ENCODE measurements at regions not wholly inside any gene's neighbourhood (a gene's known extent, or its start where the extent isn't known, plus 50 kb on each side); places are given as distances from the start of the nearest gene placed in this dataset.

GRCh38 chr5:84535281-84535680 lies 150.6 kb upstream of the EDIL3 start:
- no peaks in the 10 kb centered on the region for H3K79me2 ChIP-seq (ENCODE audit: low read length)
- no peaks in the 10 kb centered on the region for H3K9me2 ChIP-seq (replicated peaks; ENCODE audit: insufficient read depth, low read length)
- H3K4me1 ChIP-seq (ENCODE audit: low read length): no peaks in the 10 kb centered on the region
- TF ChIP-seq CTCF (IDR thresholded peaks at IDR 0.05; ENCODE audit: low read length) (no peak), EZH2phosphoT487 (IDR thresholded peaks at IDR 0.05; ENCODE audit: low read length) (no peak), EZH2 (optimal IDR thresholded peaks at IDR 0.05; ENCODE audit: low read depth, low read length) (no peak)
- no peak overlapping the region for H3K27ac ChIP-seq (ENCODE audit: low read length)
- no peaks in the 10 kb centered on the region for H4K20me1 ChIP-seq (ENCODE audit: insufficient read depth, low read length)
- H3K9me3 ChIP-seq (replicated peaks; ENCODE audit: insufficient read depth, low read length): no peaks in the 10 kb centered on the region
- no peaks in the 10 kb centered on the region for H3K27me3 ChIP-seq (replicated peaks; ENCODE audit: insufficient read depth, low read length)
- DNase-seq: no peak
- no peak overlapping the region for H3K4me3 ChIP-seq (ENCODE audit: low read length)
- H3F3A ChIP-seq (ENCODE audit: insufficient read depth, low read length): no peaks in the 10 kb centered on the region
- no peak overlapping the region for H2AFZ ChIP-seq (ENCODE audit: low read length)
- no peak overlapping the region for H3K9ac ChIP-seq (ENCODE audit: low read length)
- no peaks in the 10 kb centered on the region for H3K36me3 ChIP-seq (replicated peaks; ENCODE audit: insufficient read depth, low read length)
- H3K4me2 ChIP-seq (ENCODE audit: low read depth, low read length): no peak overlapping the region

DNA sequence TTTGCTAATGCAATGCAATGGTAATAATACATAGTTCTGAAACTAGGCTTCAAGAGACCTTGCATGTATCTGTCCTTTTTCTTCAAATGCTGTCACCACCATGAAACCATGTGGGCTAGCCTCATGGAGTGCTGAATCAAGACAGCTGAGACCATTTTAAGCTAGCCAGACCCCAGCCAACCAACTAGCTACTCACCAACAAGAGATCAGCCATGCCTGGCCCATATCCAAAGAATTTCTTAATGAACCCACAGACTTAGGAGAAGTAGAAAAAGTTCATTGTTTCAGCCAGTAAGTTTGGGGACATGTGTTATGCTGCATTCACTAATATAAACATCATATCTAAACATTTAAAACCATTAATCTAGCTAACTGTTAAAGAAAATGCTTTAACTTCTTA lies 139.8 kb upstream of the EDIL3 start:
- Histone ChIP-seq H3K4me3 (ENCODE audit: low read length) (no peak overlapping the region), H3K9me3 (replicated peaks; ENCODE audit: insufficient read depth, low read length) (no peaks in the 10 kb centered on the region), H3K27me3 (replicated peaks; ENCODE audit: insufficient read depth, low read length) (no peaks in the 10 kb centered on the region), H2AFZ (ENCODE audit: low read length) (no peak overlapping the region), H3K4me1 (ENCODE audit: low read length) (no peaks in the 10 kb centered on the region), H3K36me3 (replicated peaks; ENCODE audit: insufficient read depth, low read length) (no peaks in the 10 kb centered on the region), H3K79me2 (ENCODE audit: low read length) (no peaks in the 10 kb centered on the region), H3K9me2 (replicated peaks; ENCODE audit: insufficient read depth, low read length) (no peaks in the 10 kb centered on the region), H4K20me1 (ENCODE audit: insufficient read depth, low read length) (no peaks in the 10 kb centered on the region), H3K27ac (ENCODE audit: low read length) (no peak overlapping the region), H3F3A (ENCODE audit: insufficient read depth, low read length) (no peaks in the 10 kb centered on the region), H3K4me2 (ENCODE audit: low read depth, low read length) (no peak overlapping the region), H3K9ac (ENCODE audit: low read length) (no peak overlapping the region)
- no peak for DNase-seq
- no peak for TF ChIP-seq CTCF (IDR thresholded peaks at IDR 0.05; ENCODE audit: low read length)
- TF ChIP-seq EZH2 (optimal IDR thresholded peaks at IDR 0.05; ENCODE audit: low read depth, low read length): no peak
- no peak for TF ChIP-seq EZH2phosphoT487 (IDR thresholded peaks at IDR 0.05; ENCODE audit: low read length)

GRCh38 chr5:84518862-84519261 lies 134.2 kb upstream of the EDIL3 start:
- H3K4me2 ChIP-seq (ENCODE audit: low read depth, low read length): no peak overlapping the region
- H3K9me3 ChIP-seq (replicated peaks; ENCODE audit: insufficient read depth, low read length): no peaks in the 10 kb centered on the region
- no peaks in the 10 kb centered on the region for H4K20me1 ChIP-seq (ENCODE audit: insufficient read depth, low read length)
- no peak overlapping the region for H3K9ac ChIP-seq (ENCODE audit: low read length)
- no peaks in the 10 kb centered on the region for H3K27me3 ChIP-seq (replicated peaks; ENCODE audit: insufficient read depth, low read length)
- no peak overlapping the region for H3K27ac ChIP-seq (ENCODE audit: low read length)
- no peaks in the 10 kb centered on the region for H3K36me3 ChIP-seq (replicated peaks; ENCODE audit: insufficient read depth, low read length)
- TF ChIP-seq EZH2phosphoT487 (IDR thresholded peaks at IDR 0.05; ENCODE audit: low read length) (no peak), EZH2 (optimal IDR thresholded peaks at IDR 0.05; ENCODE audit: low read depth, low read length) (no peak)
- H3F3A ChIP-seq (ENCODE audit: insufficient read depth, low read length): no peaks in the 10 kb centered on the region
- H3K79me2 ChIP-seq (ENCODE audit: low read length): no peaks in the 10 kb centered on the region
- H3K9me2 ChIP-seq (replicated peaks; ENCODE audit: insufficient read depth, low read length): no peaks in the 10 kb centered on the region
- no peak overlapping the region for H2AFZ ChIP-seq (ENCODE audit: low read length)
- DNase-seq: no peak
- no peaks in the 10 kb centered on the region for H3K4me1 ChIP-seq (ENCODE audit: low read length)
- no peak overlapping the region for H3K4me3 ChIP-seq (ENCODE audit: low read length)

DNA sequence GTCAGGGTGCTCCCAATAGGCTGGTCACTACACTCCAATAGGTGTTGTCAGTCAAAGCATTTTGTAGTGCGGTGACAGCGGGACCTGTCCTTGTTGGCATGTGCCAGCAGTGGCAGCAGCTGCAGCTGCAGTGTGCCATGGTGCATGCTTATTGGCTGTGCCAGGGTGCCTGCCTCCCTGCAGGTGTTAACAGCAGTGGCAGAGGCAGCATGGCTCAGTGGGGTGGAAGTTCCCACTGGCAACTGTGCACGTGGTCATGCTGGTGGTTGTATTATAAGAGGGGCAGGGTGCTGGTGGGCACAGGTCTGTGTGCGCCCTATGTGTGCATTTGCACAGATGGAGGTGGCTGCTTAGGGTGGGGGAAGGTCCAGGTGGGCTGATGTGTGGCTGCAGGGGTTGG lies 133.7 kb upstream of the EDIL3 start:
- TF ChIP-seq EZH2 (optimal IDR thresholded peaks at IDR 0.05; ENCODE audit: low read depth, low read length) (no peak), CTCF (IDR thresholded peaks at IDR 0.05; ENCODE audit: low read length) (no peak), EZH2phosphoT487 (IDR thresholded peaks at IDR 0.05; ENCODE audit: low read length) (no peak)
- no peaks in the 10 kb centered on the region for H3K9me3 ChIP-seq (replicated peaks; ENCODE audit: insufficient read depth, low read length)
- H3K9me2 ChIP-seq (replicated peaks; ENCODE audit: insufficient read depth, low read length): no peaks in the 10 kb centered on the region
- no peaks in the 10 kb centered on the region for H3K27me3 ChIP-seq (replicated peaks; ENCODE audit: insufficient read depth, low read length)
- H3K27ac ChIP-seq (ENCODE audit: low read length): no peak overlapping the region
- no peaks in the 10 kb centered on the region for H3K79me2 ChIP-seq (ENCODE audit: low read length)
- H2AFZ ChIP-seq (ENCODE audit: low read length): no peak overlapping the region
- no peak overlapping the region for H3K9ac ChIP-seq (ENCODE audit: low read length)
- H3K4me1 ChIP-seq (ENCODE audit: low read length): no peaks in the 10 kb centered on the region
- no peak overlapping the region for H3K4me3 ChIP-seq (ENCODE audit: low read length)
- DNase-seq: no peak
- H3K36me3 ChIP-seq (replicated peaks; ENCODE audit: insufficient read depth, low read length): no peaks in the 10 kb centered on the region
- H3F3A ChIP-seq (ENCODE audit: insufficient read depth, low read length): no peaks in the 10 kb centered on the region
- H4K20me1 ChIP-seq (ENCODE audit: insufficient read depth, low read length): no peaks in the 10 kb centered on the region
- H3K4me2 ChIP-seq (ENCODE audit: low read depth, low read length): no peak overlapping the region
